ENCODE measurements at regions not wholly inside any gene's neighbourhood (a gene's known extent, or its start where the extent isn't known, plus 50 kb on each side); places are given as distances from the start of the nearest gene placed in this dataset.

DNA sequence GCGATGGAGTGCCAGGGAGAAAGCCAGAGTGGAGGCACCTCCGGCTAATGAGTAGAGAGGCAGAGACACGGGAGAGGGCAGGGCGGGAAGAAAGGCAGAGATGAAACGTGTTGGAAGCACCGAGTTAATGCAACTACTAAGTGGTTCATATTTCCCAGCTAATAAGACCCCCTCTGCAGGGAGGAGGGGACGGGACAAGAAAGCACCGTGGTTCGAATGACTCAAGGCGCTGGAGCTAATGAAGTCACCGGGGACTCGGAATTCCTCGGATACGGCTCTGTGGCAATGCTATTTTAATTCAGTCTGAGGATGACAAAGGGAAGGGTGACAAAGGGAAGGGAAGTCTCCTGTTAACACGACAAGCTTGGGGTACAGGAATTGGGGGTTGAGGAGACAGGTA lies 54.5 kb upstream of the RAPGEF1 start:
- TF ChIP-seq ZC3H10 (CRISPR knock-in tag; IDR thresholded peaks at IDR 0.05) (no peak), OSR1 (CRISPR knock-in tag; IDR thresholded peaks at IDR 0.05) (no peak), POU6F1 (CRISPR knock-in tag; IDR thresholded peaks at IDR 0.05; ENCODE audit: borderline replicate concordance, low read depth) (no peak), ARNTL (CRISPR knock-in tag; IDR thresholded peaks at IDR 0.05; ENCODE audit: borderline replicate concordance, low read depth) (no peak), ISL1 (CRISPR knock-in tag; IDR thresholded peaks at IDR 0.05) (no peak), ZFP3 (CRISPR knock-in tag; IDR thresholded peaks at IDR 0.05) (no peak), ESRRG (CRISPR knock-in tag; IDR thresholded peaks at IDR 0.05) (no peak), ZNF8 (CRISPR knock-in tag; IDR thresholded peaks at IDR 0.05) (no peak), CSRNP3 (CRISPR knock-in tag; IDR thresholded peaks at IDR 0.05) (no peak)
- TF ChIP-seq, protein P1, sequence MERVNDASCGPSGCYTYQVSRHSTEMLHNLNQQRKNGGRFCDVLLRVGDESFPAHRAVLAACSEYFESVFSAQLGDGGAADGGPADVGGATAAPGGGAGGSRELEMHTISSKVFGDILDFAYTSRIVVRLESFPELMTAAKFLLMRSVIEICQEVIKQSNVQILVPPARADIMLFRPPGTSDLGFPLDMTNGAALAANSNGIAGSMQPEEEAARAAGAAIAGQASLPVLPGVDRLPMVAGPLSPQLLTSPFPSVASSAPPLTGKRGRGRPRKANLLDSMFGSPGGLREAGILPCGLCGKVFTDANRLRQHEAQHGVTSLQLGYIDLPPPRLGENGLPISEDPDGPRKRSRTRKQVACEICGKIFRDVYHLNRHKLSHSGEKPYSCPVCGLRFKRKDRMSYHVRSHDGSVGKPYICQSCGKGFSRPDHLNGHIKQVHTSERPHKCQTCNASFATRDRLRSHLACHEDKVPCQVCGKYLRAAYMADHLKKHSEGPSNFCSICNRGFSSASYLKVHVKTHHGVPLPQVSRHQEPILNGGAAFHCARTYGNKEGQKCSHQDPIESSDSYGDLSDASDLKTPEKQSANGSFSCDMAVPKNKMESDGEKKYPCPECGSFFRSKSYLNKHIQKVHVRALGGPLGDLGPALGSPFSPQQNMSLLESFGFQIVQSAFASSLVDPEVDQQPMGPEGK (CRISPR knock-in tag; IDR thresholded peaks at IDR 0.05; ENCODE audit: borderline replicate concordance) = no peak
- TF ChIP-seq, protein P2, sequence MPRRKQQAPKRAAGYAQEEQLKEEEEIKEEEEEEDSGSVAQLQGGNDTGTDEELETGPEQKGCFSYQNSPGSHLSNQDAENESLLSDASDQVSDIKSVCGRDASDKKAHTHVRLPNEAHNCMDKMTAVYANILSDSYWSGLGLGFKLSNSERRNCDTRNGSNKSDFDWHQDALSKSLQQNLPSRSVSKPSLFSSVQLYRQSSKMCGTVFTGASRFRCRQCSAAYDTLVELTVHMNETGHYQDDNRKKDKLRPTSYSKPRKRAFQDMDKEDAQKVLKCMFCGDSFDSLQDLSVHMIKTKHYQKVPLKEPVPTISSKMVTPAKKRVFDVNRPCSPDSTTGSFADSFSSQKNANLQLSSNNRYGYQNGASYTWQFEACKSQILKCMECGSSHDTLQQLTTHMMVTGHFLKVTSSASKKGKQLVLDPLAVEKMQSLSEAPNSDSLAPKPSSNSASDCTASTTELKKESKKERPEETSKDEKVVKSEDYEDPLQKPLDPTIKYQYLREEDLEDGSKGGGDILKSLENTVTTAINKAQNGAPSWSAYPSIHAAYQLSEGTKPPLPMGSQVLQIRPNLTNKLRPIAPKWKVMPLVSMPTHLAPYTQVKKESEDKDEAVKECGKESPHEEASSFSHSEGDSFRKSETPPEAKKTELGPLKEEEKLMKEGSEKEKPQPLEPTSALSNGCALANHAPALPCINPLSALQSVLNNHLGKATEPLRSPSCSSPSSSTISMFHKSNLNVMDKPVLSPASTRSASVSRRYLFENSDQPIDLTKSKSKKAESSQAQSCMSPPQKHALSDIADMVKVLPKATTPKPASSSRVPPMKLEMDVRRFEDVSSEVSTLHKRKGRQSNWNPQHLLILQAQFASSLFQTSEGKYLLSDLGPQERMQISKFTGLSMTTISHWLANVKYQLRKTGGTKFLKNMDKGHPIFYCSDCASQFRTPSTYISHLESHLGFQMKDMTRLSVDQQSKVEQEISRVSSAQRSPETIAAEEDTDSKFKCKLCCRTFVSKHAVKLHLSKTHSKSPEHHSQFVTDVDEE (CRISPR knock-in tag; IDR thresholded peaks at IDR 0.05) = no peak
- TF ChIP-seq, protein P3, sequence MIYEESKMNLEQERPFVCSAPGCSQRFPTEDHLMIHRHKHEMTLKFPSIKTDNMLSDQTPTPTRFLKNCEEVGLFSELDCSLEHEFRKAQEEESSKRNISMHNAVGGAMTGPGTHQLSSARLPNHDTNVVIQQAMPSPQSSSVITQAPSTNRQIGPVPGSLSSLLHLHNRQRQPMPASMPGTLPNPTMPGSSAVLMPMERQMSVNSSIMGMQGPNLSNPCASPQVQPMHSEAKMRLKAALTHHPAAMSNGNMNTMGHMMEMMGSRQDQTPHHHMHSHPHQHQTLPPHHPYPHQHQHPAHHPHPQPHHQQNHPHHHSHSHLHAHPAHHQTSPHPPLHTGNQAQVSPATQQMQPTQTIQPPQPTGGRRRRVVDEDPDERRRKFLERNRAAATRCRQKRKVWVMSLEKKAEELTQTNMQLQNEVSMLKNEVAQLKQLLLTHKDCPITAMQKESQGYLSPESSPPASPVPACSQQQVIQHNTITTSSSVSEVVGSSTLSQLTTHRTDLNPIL (CRISPR knock-in tag; IDR thresholded peaks at IDR 0.05; ENCODE audit: low read depth) = no peak
- no peak for ATAC-seq

DNA sequence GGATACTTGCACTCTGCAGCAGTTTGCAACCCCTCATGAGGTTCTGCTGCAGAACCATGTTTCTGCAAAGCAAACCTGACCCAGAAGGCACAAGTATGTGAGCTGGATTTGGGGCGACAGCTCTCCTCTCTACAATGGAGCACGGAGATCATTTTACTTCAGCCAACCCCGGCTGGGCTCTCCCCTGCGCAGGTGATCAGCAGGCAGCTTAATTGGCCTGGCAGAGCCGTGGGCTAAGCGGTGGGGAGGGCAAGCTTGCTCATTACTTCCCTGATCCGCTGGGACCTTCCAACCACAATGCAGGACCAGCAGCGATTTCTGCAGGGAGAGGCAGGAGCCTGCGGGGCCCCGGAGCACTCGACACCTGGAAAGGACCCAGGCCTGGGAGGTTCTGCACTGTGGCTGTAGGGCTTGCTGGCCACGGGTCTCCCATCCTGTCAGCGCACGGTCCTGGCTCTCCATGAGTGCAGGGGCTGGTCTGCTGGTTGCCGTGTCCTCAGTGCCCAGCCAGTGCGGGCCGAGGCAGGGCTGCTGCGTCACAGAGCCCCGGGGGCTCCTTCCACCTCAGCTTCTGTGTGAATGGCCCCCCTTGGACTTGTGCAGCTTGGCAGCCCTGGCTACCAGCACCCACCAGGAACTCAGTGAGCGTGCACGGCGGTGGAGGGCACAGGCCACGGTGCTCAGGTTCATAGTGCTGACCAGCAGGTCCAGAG lies 51.8 kb upstream of the RAPGEF1 start:
- no peak for TF ChIP-seq TOX (CRISPR knock-in tag; IDR thresholded peaks at IDR 0.05; ENCODE audit: borderline replicate concordance)
- no peak for TF ChIP-seq GLIS3 (CRISPR knock-in tag; IDR thresholded peaks at IDR 0.05)
- TF ChIP-seq ARNTL (CRISPR knock-in tag; IDR thresholded peaks at IDR 0.05; ENCODE audit: borderline replicate concordance, low read depth) = no peak
- no peak for TF ChIP-seq ESRRG (CRISPR knock-in tag; IDR thresholded peaks at IDR 0.05)
- no peak for ATAC-seq

All from SK-N-SH treated with all-trans-retinoic acid at 6 μM for 48 hours (cell line).